MCF 10A (cell line): ENCODE measurements at regions not wholly inside any gene's neighbourhood (a gene's known extent, or its start where the extent isn't known, plus 50 kb on each side); places are given as distances from the start of the nearest gene placed in this dataset.

Experiments
- BruUV-seq: library from RNA; stranded (reverse); fragments of 400-500 nt; replicated peaks from 2 replicates; lab custom pipeline; 2021; lab: Mats Ljungman, UMichigan
- CTCF ChIA-PET: fragments of 300-600 bp; sonication (Branson Sonifier 250); formaldehyde crosslinking; extraction: SDS; loops from one replicate; lab custom pipeline; 2021; ENCODE audit warnings: antibody characterized with exemption, inconsistent platforms; lab: Yijun Ruan, JAX
- POLR2A ChIA-PET: fragments of 300-600, 350-650 bp; sonication (Branson Sonifier 250); formaldehyde crosslinking; extraction: SDS; loops from one replicate; lab custom pipeline; 2020; ENCODE audit warnings: antibody characterized with exemption, inconsistent platforms; lab: Yijun Ruan, JAX
- DNase-seq: peaks from one replicate; pipeline ENCODE4 v3.0.0-alpha.2; 2018; ENCODE audit not compliant: unreplicated experiment
- H3K27ac Mint-ChIP-seq: one replicate; pipeline ENCODE4 v1.8.0; 2022; ENCODE audit warnings: mild to moderate bottlenecking, low read depth, mixed read lengths; ENCODE audit not compliant: unreplicated experiment
- H3K27me3 Mint-ChIP-seq: one replicate; pipeline ENCODE4 v1.8.0; 2022; ENCODE audit warnings: mixed read lengths; ENCODE audit not compliant: insufficient read depth, unreplicated experiment
- H3K36me3 Mint-ChIP-seq: one replicate; pipeline ENCODE4 v1.8.0; 2022; ENCODE audit warnings: mild to moderate bottlenecking, moderate library complexity, mixed read lengths; ENCODE audit not compliant: insufficient read depth, unreplicated experiment
- H3K4me1 Mint-ChIP-seq: one replicate; pipeline ENCODE4 v1.8.0; 2022; ENCODE audit warnings: mixed read lengths; ENCODE audit not compliant: insufficient read depth, unreplicated experiment
- H3K4me3 Mint-ChIP-seq: one replicate; pipeline ENCODE4 v1.8.0; 2022; ENCODE audit warnings: mild to moderate bottlenecking, moderate library complexity, mixed read lengths; ENCODE audit not compliant: unreplicated experiment
- H3K9me3 Mint-ChIP-seq: one replicate; pipeline ENCODE4 v1.8.0; 2022; ENCODE audit warnings: mixed read lengths; ENCODE audit not compliant: unreplicated experiment
- CTCF ChIP-seq: fragments of 200-600 bp; IDR thresholded peaks from one replicate; pipeline ENCODE4 v1.8.0; 2022; ENCODE audit warnings: antibody characterized with exemption, mild to moderate bottlenecking; ENCODE audit not compliant: unreplicated experiment
- intact Hi-C: fragments of 100-400 bp; cut with micrococcal nuclease; formaldehyde crosslinking; loops from 2 replicates; pipeline ENCODE4 v1.14.1; 2022

GRCh38 chr4:104073229-104073628, 353.4 kb upstream of the TACR3 start:
- Mint-ChIP-seq H3K36me3 (no peaks in the 10 kb centered on the region), H3K27ac (no peak overlapping the region)
- POLR2A ChIA-PET, result no interaction called here

GRCh38 chr4:104066533-104066932, 346.7 kb upstream of the TACR3 start:
- H3K27ac Mint-ChIP-seq, result no peak overlapping the region
- H3K4me1 Mint-ChIP-seq, result no peaks in the 10 kb centered on the region
- H3K4me3 Mint-ChIP-seq, result no peak overlapping the region
- intact Hi-C loops, result loop anchor here (5.0 kb wide), 1 partner anchor 1406 kb away; the partner anchor contains the start of gene PPA2
- ChIA-PET POLR2A (no interaction called here), CTCF (interaction anchor here (1.3 to 5.5 kb wide), 2 partner anchors 784 to 794 kb away, joined by 3 to 73 read pairs; no protein-coding TSS in a partner anchor)
- no TSS peak for BruUV-seq
- H3K27me3 Mint-ChIP-seq, result no peaks in the 10 kb centered on the region
- TF ChIP-seq CTCF, result no peak
- no peaks in the 10 kb centered on the region for H3K36me3 Mint-ChIP-seq
- DNase-seq, result no peak
- H3K9me3 Mint-ChIP-seq, result no peaks in the 10 kb centered on the region

More at GRCh38 chr4:104073229-104073628, 353.4 kb upstream of the TACR3 start:
- intact Hi-C loops, result no loop called here
- Mint-ChIP-seq H3K27me3 (no peaks in the 10 kb centered on the region), H3K4me3 (no peak overlapping the region), H3K4me1 (no peaks in the 10 kb centered on the region), H3K9me3 (no peaks in the 10 kb centered on the region)
- CTCF ChIA-PET, result no interaction called here
- no peak for DNase-seq
- BruUV-seq, result no TSS peak
- no peak for TF ChIP-seq CTCF

- no peaks in the 10 kb centered on the region for H3K9me3 Mint-ChIP-seq
- no peaks in the 10 kb centered on the region for H3K27me3 Mint-ChIP-seq
- H3K4me1 Mint-ChIP-seq, result no peaks in the 10 kb centered on the region
- H3K36me3 Mint-ChIP-seq, result no peaks in the 10 kb centered on the region
- ChIA-PET CTCF (interaction anchor here (0.6 to 5.5 kb wide), 28 partner anchors 9 to 1063 kb away, joined by 3 to 73 read pairs (median 3); no protein-coding TSS in a partner anchor), POLR2A (interaction anchor here (0.5 kb wide), 1 partner anchor 779 kb away, joined by 3 read pairs; no protein-coding TSS in a partner anchor)
- no peak overlapping the region for H3K4me3 Mint-ChIP-seq
- peak; percentile 63 for TF ChIP-seq CTCF
- no TSS peak for BruUV-seq
- peak overlapping the region; percentile 2 for H3K27ac Mint-ChIP-seq
- intact Hi-C loops, result loop anchor here (1.0 to 5.0 kb wide), 5 partner anchors 69 to 1407 kb away; partner anchors contain the start of gene PPA2
- DNase-seq, result peak; percentile 72
Measured at GRCh38 chr4:104064646-104065577, 345.1 kb upstream of the TACR3 start.

GRCh38 chr4:104063341-104063740, 343.6 kb upstream of the TACR3 start:
- intact Hi-C loops, result no loop called here
- no TSS peak for BruUV-seq
- ChIA-PET POLR2A (interaction anchor here (0.6 kb wide), 1 partner anchor 1411 kb away, joined by 3 read pairs; the partner anchor contains the start of gene PPA2), CTCF (interaction anchor here (1.6 to 5.5 kb wide), 2 partner anchors 16 to 797 kb away, joined by 5 to 73 read pairs; no protein-coding TSS in a partner anchor)
- TF ChIP-seq CTCF, result no peak
- peak; percentile 1 for DNase-seq
- no peaks in the 10 kb centered on the region for H3K27me3 Mint-ChIP-seq
- no peaks in the 10 kb centered on the region for H3K4me1 Mint-ChIP-seq
- H3K36me3 Mint-ChIP-seq, result no peaks in the 10 kb centered on the region
- H3K9me3 Mint-ChIP-seq, result no peaks in the 10 kb centered on the region
- H3K4me3 Mint-ChIP-seq, result no peak overlapping the region
- H3K27ac Mint-ChIP-seq, result no peak overlapping the region
